Panc1 (cell line): ENCODE measurements at regions not wholly inside any gene's neighbourhood (a gene's known extent, or its start where the extent isn't known, plus 50 kb on each side); places are given as distances from the start of the nearest gene placed in this dataset.

Experiments used
- ATAC-seq: fragments of 200-7000 bp; cut with Tn5 transposase; 2 replicates; pipeline ENCODE4 v1.9.1; 2020; ENCODE audit warnings: mild to moderate bottlenecking, moderate library complexity
- BruUV-seq: library from RNA; stranded (reverse); fragments of 400-500 nt; replicated peaks from 2 replicates; lab custom pipeline; 2021; lab: Mats Ljungman, UMichigan
- CTCF ChIA-PET: fragments of 300-600 bp; sonication (Branson Sonifier 250); formaldehyde crosslinking; loops from one replicate; lab custom pipeline; 2022; ENCODE audit warnings: antibody characterized with exemption; lab: Charles Lee
- POLR2A ChIA-PET: fragments of 300-600 bp; sonication (Branson Sonifier 250); formaldehyde crosslinking; loops from one replicate; lab custom pipeline; 2022; ENCODE audit warnings: antibody characterized with exemption; lab: Charles Lee
- DNase-seq: peaks from one replicate; pipeline ENCODE4 v3.0.0-alpha.2; 2010; ENCODE audit warnings: low read depth, low spot score
- H3K27ac ChIP-seq: 2 replicates; pipeline ENCODE4 v1.5.1; 2011; ENCODE audit warnings: mild to moderate bottlenecking, low read length, inconsistent platforms
- H3K27me3 ChIP-seq: fragments of 200-500 bp; sonication (Bioruptor generic); 2 replicates; pipeline ENCODE4 v1.6.0; 2014; ENCODE audit warnings: low read length, inconsistent platforms; ENCODE audit not compliant: control insufficient read depth, insufficient read depth
- H3K36me3 ChIP-seq: fragments of 200-500 bp; sonication (Bioruptor generic); 2 replicates; pipeline ENCODE4 v1.5.1; 2014; ENCODE audit warnings: inconsistent platforms, mild to moderate bottlenecking, low read length, moderate library complexity; ENCODE audit not compliant: control insufficient read depth, insufficient read depth
- H3K4me1 ChIP-seq: 2 replicates; pipeline ENCODE4 v1.5.1; 2011; ENCODE audit warnings: inconsistent platforms, mild to moderate bottlenecking, low read length, moderate library complexity; ENCODE audit not compliant: control insufficient read depth, insufficient read depth
- H3K4me3 ChIP-seq, 2 experiments: 2 replicates each; pipeline ENCODE4 v1.5.1; 2011 to 2012; ENCODE audit warnings: low read depth in 2 of 2, low read length in 2 of 2, mild to moderate bottlenecking in 2 of 2, inconsistent platforms in 1 of 2, moderate library complexity in 1 of 2
- H3K9me3 ChIP-seq: fragments of 200-500 bp; sonication (Bioruptor generic); 2 replicates; pipeline ENCODE4 v1.5.1; 2014; ENCODE audit warnings: low read depth, mild to moderate bottlenecking, inconsistent platforms, low read length, moderate library complexity; ENCODE audit not compliant: control insufficient read depth, insufficient read depth
- POLR2AphosphoS5 ChIP-seq: IDR thresholded peaks from 2 replicates; pipeline ENCODE4 v1.6.1; 2012; ENCODE audit warnings: mild to moderate bottlenecking, low read depth, low read length, moderate library complexity
- TCF7L2 ChIP-seq: IDR thresholded peaks from 2 replicates; pipeline ENCODE4 v1.6.1; 2011; ENCODE audit warnings: mild to moderate bottlenecking, low read depth, low read length, inconsistent platforms
- in situ Hi-C: cut with HindIII; loops from 2 replicates; pipeline ENCODE4 v1.10.0; 2016; ENCODE audit warnings: low sequenced_read_pairs, low pct_unique_long_range_greater_than_20kb
- intact Hi-C: fragments of 100-400 bp; cut with micrococcal nuclease; formaldehyde crosslinking; loops from one replicate; pipeline ENCODE4 v1.10.0; 2022; ENCODE audit not compliant: unreplicated experiment
- TF ChIP-seq, protein P1 (sequence below), 2 experiments: IDR thresholded peaks; 2 replicates each; pipeline ENCODE4 v1.6.1; 2011 to 2012; ENCODE audit warnings: low read depth in 2 of 2, control low read depth in 1 of 2, low read length in 1 of 2, mild to moderate bottlenecking in 1 of 2, moderate library complexity in 1 of 2; ENCODE audit not compliant: insufficient read depth in 1 of 2
- TF ChIP-seq, protein P2 (sequence below): fragments of 450-650 bp; IDR thresholded peaks from 2 replicates; pipeline ENCODE4 v1.5.1; 2017; ENCODE audit warnings: mild to moderate bottlenecking

DNA sequence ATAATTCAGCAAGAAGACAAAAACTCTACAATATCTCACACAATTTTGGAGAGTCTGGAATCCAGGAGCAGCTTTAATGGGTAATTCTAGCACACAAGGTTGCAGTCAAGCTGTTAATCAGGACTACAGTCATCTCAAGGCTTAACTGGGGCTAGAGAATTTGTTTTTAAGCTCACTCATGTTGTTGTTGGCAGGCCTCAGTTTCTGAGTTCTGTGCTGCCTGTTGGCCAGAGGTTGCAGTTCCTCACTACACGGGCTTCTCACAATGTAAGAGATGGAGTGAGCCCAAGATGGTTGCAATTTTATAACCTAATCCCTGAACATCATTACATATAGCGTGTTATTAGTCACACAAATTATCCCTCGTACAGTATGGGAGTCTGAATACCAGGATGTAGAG is 50.6 kb upstream of the TMEFF2 start:
- BruUV-seq = no TSS peak
- Histone ChIP-seq H3K27me3 (no peaks in the 10 kb centered on the region), H3K36me3 (no peaks in the 10 kb centered on the region), H3K4me3 (no peak overlapping the region), H3K4me1 (no peaks in the 10 kb centered on the region), H3K27ac (no peak overlapping the region), H3K9me3 (no peaks in the 10 kb centered on the region)
- POLR2A ChIA-PET = no interaction called here
- TF ChIP-seq, protein P1, sequence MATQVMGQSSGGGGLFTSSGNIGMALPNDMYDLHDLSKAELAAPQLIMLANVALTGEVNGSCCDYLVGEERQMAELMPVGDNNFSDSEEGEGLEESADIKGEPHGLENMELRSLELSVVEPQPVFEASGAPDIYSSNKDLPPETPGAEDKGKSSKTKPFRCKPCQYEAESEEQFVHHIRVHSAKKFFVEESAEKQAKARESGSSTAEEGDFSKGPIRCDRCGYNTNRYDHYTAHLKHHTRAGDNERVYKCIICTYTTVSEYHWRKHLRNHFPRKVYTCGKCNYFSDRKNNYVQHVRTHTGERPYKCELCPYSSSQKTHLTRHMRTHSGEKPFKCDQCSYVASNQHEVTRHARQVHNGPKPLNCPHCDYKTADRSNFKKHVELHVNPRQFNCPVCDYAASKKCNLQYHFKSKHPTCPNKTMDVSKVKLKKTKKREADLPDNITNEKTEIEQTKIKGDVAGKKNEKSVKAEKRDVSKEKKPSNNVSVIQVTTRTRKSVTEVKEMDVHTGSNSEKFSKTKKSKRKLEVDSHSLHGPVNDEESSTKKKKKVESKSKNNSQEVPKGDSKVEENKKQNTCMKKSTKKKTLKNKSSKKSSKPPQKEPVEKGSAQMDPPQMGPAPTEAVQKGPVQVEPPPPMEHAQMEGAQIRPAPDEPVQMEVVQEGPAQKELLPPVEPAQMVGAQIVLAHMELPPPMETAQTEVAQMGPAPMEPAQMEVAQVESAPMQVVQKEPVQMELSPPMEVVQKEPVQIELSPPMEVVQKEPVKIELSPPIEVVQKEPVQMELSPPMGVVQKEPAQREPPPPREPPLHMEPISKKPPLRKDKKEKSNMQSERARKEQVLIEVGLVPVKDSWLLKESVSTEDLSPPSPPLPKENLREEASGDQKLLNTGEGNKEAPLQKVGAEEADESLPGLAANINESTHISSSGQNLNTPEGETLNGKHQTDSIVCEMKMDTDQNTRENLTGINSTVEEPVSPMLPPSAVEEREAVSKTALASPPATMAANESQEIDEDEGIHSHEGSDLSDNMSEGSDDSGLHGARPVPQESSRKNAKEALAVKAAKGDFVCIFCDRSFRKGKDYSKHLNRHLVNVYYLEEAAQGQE (IDR thresholded peaks at IDR 0.05; ENCODE audit: insufficient read depth in 1 of 2, low read depth in 2 of 2, low read length in 1 of 2) = no peak
- TF ChIP-seq, protein P2, sequence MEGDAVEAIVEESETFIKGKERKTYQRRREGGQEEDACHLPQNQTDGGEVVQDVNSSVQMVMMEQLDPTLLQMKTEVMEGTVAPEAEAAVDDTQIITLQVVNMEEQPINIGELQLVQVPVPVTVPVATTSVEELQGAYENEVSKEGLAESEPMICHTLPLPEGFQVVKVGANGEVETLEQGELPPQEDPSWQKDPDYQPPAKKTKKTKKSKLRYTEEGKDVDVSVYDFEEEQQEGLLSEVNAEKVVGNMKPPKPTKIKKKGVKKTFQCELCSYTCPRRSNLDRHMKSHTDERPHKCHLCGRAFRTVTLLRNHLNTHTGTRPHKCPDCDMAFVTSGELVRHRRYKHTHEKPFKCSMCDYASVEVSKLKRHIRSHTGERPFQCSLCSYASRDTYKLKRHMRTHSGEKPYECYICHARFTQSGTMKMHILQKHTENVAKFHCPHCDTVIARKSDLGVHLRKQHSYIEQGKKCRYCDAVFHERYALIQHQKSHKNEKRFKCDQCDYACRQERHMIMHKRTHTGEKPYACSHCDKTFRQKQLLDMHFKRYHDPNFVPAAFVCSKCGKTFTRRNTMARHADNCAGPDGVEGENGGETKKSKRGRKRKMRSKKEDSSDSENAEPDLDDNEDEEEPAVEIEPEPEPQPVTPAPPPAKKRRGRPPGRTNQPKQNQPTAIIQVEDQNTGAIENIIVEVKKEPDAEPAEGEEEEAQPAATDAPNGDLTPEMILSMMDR = no peak
- no peak for TF ChIP-seq TCF7L2
- TF ChIP-seq POLR2AphosphoS5 = no peak
- CTCF ChIA-PET = no interaction called here
- ATAC-seq (no peak), DNase-seq (no peak)
- in situ Hi-C loops (no loop called here), intact Hi-C loops (no loop called here)
